ENCODE measurements at regions not wholly inside any gene's neighbourhood (a gene's known extent, or its start where the extent isn't known, plus 50 kb on each side); places are given as distances from the start of the nearest gene placed in this dataset.

GRCh38 chr9:115196919-115197318 is 79.0 kb upstream of the TNC start:
- Mint-ChIP-seq H3K27ac (no peak overlapping the region), H3K27me3 (ENCODE audit: low read depth) (no peaks in the 10 kb centered on the region; the same call in none of the 2 replicates), H3K4me1 (peaks cover 32% of the 10 kb centered on the region), H3K36me3 (peaks cover 10% of the 10 kb centered on the region), H3K9me3 (peaks cover 14% of the 10 kb centered on the region), H3K4me3 (no peak overlapping the region)
- ChIA-PET POLR2A (no interaction called here), CTCF (no interaction called here)
- TF ChIP-seq FOXK1 (CRISPR knock-in tag; IDR thresholded peaks at IDR 0.05) (no peak), CDX4 (CRISPR knock-in tag; IDR thresholded peaks at IDR 0.05; ENCODE audit: borderline replicate concordance) (no peak)
- ATAC-seq (no peak), DNase-seq (ENCODE audit: low spot score) (no peak)

- H3K36me3 Mint-ChIP-seq = peaks cover 10% of the 10 kb centered on the region
- DNase-seq (ENCODE audit: low spot score) = no peak
- no peak overlapping the region for H3K4me3 Mint-ChIP-seq
- no peak for TF ChIP-seq FOXP4 (CRISPR knock-in tag; IDR thresholded peaks at IDR 0.05)
- TF ChIP-seq SP1 (CRISPR knock-in tag; conservative IDR thresholded peaks at IDR 0.05) = no peak
- TF ChIP-seq ZBTB21 (CRISPR knock-in tag; IDR thresholded peaks at IDR 0.05; ENCODE audit: borderline replicate concordance) = no peak
- TF ChIP-seq ZNF425 (CRISPR knock-in tag; conservative IDR thresholded peaks at IDR 0.05) = no peak
- TF ChIP-seq NR2C2 (CRISPR knock-in tag; IDR thresholded peaks at IDR 0.05) = no peak
- TF ChIP-seq MAX (CRISPR knock-in tag; IDR thresholded peaks at IDR 0.05) = no peak
- no peak for TF ChIP-seq EMX1 (CRISPR knock-in tag; IDR thresholded peaks at IDR 0.05)
- TF ChIP-seq HMGXB4 (CRISPR knock-in tag; IDR thresholded peaks at IDR 0.05) = no peak
- TF ChIP-seq CREM (CRISPR knock-in tag; IDR thresholded peaks at IDR 0.05) = no peak
- no peak for TF ChIP-seq JAZF1 (CRISPR knock-in tag; IDR thresholded peaks at IDR 0.05)
- TF ChIP-seq ZBTB43 (CRISPR knock-in tag; IDR thresholded peaks at IDR 0.05) = no peak
- no peak for TF ChIP-seq ELF4 (CRISPR knock-in tag; IDR thresholded peaks at IDR 0.05; ENCODE audit: low read depth)
- peaks cover 24% of the 10 kb centered on the region for H3K4me1 Mint-ChIP-seq
- POLR2A ChIA-PET = no interaction called here
- CTCF ChIA-PET = no interaction called here
- no peak overlapping the region for H3K27ac Mint-ChIP-seq
- peak; percentile 46; the same call in 1 of the 2 replicates for ATAC-seq
- peaks cover 14% of the 10 kb centered on the region for H3K9me3 Mint-ChIP-seq
- H3K27me3 Mint-ChIP-seq (ENCODE audit: low read depth) = no peaks in the 10 kb centered on the region; the same call in none of the 2 replicates
Measured at GRCh38 chr9:115198001-115198400, 80.0 kb upstream of the TNC start.
